BLaER1 treated with 17β-estradiol and CSF1 and Interleukin-3, amounts not matched to agents 10 nM and 100 nM (cell line): ENCODE measurements at regions not wholly inside any gene's neighbourhood (a gene's known extent, or its start where the extent isn't known, plus 50 kb on each side); places are given as distances from the start of the nearest gene placed in this dataset.
A peak's percentile ranks its signal among the peaks of the same experiment; 100 is the strongest.

Source experiments
- H3K27ac ChIP-seq, 11 experiments: shearing (Covaris generic); formaldehyde crosslinking; 2 replicates each; pipeline ENCODE4 v1.8.1; 2022
- H3K27me3 ChIP-seq, 11 experiments: shearing (Covaris generic); formaldehyde crosslinking; 2 replicates each; pipeline ENCODE4 v1.8.1; 2022
- H3K36me3 ChIP-seq, 11 experiments: shearing (Covaris generic); formaldehyde crosslinking; 2 replicates each; pipeline ENCODE4 v1.8.1; 2022
- H3K4me1 ChIP-seq, 10 experiments: shearing (Covaris generic); formaldehyde crosslinking; 2 replicates each; pipeline ENCODE4 v1.8.1; 2022
- H3K4me2 ChIP-seq, 11 experiments: shearing (Covaris generic); formaldehyde crosslinking; 2 replicates each; pipeline ENCODE4 v1.8.1; 2022
- H3K4me3 ChIP-seq, 10 experiments: shearing (Covaris generic); formaldehyde crosslinking; 2 replicates each; pipeline ENCODE4 v1.8.1; 2022
- H3K9ac ChIP-seq, 11 experiments: shearing (Covaris generic); formaldehyde crosslinking; 2 replicates each; pipeline ENCODE4 v1.8.1; 2022
- H3K9me3 ChIP-seq, 11 experiments: shearing (Covaris generic); formaldehyde crosslinking; replicated peaks in 1 of 11; 2 replicates each; pipeline ENCODE4 v1.8.1; 2022
- H4K20me1 ChIP-seq, 11 experiments: shearing (Covaris generic); formaldehyde crosslinking; 2 replicates each; pipeline ENCODE4 v1.8.1; 2022
- Cebpa-rat ChIP-seq, 11 experiments: shearing (Covaris generic); IDR thresholded peaks; 2 replicates each; pipeline ENCODE4 v1.8.1; 2022

DNA sequence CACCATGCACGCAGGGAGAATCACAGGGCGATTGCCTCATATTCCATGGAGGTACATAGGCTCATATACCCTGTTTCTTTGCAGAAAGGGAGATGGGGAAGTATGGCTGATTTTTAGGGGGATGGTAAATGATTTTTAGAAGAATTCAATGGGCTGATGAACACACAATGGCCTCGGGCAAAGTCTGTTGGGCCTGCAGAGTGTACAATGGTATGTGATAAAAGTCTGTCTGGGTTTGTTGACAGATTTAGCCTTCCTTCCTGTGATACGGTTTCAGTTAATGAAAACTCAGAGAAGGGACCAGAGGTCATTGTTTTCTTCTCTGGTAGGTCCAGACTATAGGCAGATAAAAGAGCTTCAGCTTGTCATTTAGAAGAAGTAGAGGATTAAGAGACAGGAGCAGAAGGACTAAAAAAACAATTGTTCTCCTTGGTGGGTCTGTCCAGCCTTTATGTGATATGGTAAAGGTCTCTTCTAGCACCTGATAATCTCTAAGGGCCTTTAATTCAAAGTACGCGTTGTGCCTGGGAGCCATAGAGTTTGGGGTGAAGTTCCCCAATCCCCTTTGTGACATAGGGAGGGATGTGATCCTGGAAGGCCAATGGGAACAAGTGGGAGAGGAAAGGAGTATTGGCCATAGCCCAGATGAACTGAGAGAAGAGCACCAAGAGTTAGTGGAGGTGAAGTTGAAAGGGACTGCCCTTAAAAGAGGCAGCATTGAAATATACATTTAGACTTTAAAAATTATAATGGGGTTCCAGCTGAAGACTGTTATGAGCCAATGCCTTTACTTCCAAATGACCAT lies 107.5 kb upstream of the SERPINE2 start:
- Histone ChIP-seq H3K9me3 (no peaks in the 10 kb centered on the region), H3K4me1 (peaks cover 0 to 12% (median 3%) of the 10 kb centered on the region in 10 experiments; a peak in 8 of 20 replicates), H3K27ac (no peak overlapping the region), H3K4me3 (no peak overlapping the region), H3K9ac (no peak overlapping the region), H3K36me3 (no peaks in the 10 kb centered on the region), H3K4me2 (peak overlapping the region in 7 of 11 experiments; percentile 4 to 47 (median 16); a peak in 8 of 22 replicates), H4K20me1 (no peaks in the 10 kb centered on the region), H3K27me3 (no peaks in the 10 kb centered on the region)
- no peak for TF ChIP-seq Cebpa-rat (IDR thresholded peaks at IDR 0.05)

GRCh38 chr2:224145751-224146355 lies 106.8 kb upstream of the SERPINE2 start:
- H3K9ac ChIP-seq, result no peak overlapping the region
- no peak for TF ChIP-seq Cebpa-rat (IDR thresholded peaks at IDR 0.05)
- no peaks in the 10 kb centered on the region for H3K9me3 ChIP-seq
- no peak overlapping the region for H3K4me3 ChIP-seq
- H3K27ac ChIP-seq, result no peak overlapping the region
- peak overlapping the region in 6 of 11 experiments; percentile 4 to 47 (median 26); a peak in 8 of 22 replicates for H3K4me2 ChIP-seq
- H3K4me1 ChIP-seq, result peaks cover 0 to 12% (median 3%) of the 10 kb centered on the region in 10 experiments; a peak in 8 of 20 replicates
- H3K27me3 ChIP-seq, result no peaks in the 10 kb centered on the region
- no peaks in the 10 kb centered on the region for H4K20me1 ChIP-seq
- H3K36me3 ChIP-seq, result no peaks in the 10 kb centered on the region

GRCh38 chr2:224143526-224143925 lies 104.4 kb upstream of the SERPINE2 start:
- TF ChIP-seq Cebpa-rat (IDR thresholded peaks at IDR 0.05), result no peak
- H3K36me3 ChIP-seq, result no peaks in the 10 kb centered on the region
- no peaks in the 10 kb centered on the region for H3K9me3 ChIP-seq
- H3K4me3 ChIP-seq, result no peak overlapping the region
- no peak overlapping the region for H3K27ac ChIP-seq
- H3K9ac ChIP-seq, result no peak overlapping the region
- no peaks in the 10 kb centered on the region for H3K27me3 ChIP-seq
- H3K4me2 ChIP-seq, result no peak overlapping the region
- no peaks in the 10 kb centered on the region for H4K20me1 ChIP-seq
- peaks cover 0 to 12% (median 3%) of the 10 kb centered on the region in 10 experiments; a peak in 8 of 20 replicates for H3K4me1 ChIP-seq

- Histone ChIP-seq H3K4me1 (peaks cover 0 to 12% (median 3%) of the 10 kb centered on the region in 10 experiments; a peak in 8 of 20 replicates), H3K27me3 (no peaks in the 10 kb centered on the region), H4K20me1 (no peaks in the 10 kb centered on the region), H3K9ac (no peak overlapping the region), H3K9me3 (no peaks in the 10 kb centered on the region), H3K4me3 (no peak overlapping the region), H3K27ac (no peak overlapping the region), H3K4me2 (no peak overlapping the region), H3K36me3 (no peaks in the 10 kb centered on the region)
- TF ChIP-seq Cebpa-rat (IDR thresholded peaks at IDR 0.05), result no peak
These were observed 103.6 kb upstream of the SERPINE2 start for GRCh38 chr2:224142397-224143312.

DNA sequence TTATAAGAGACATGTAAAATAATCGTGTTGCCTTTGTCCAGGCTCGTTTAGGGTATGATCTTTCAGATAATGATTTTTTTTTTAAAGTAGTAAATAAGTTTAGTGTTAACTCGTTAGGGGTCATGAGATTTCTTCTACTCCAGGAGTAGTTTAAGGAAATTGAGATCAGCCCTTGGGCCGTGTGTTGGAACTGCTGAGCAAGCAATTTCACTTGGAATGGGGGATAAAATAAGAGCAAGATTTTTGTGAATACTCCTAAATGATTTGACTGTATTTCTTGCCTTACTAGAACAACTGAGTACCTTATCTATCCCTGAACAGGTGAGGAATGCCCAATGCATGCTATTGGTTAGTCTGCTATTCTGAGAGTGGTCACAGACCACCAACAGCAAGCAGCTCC lies 102.2 kb upstream of the SERPINE2 start:
- Histone ChIP-seq H4K20me1 (no peaks in the 10 kb centered on the region), H3K9me3 (no peaks in the 10 kb centered on the region), H3K27ac (no peak overlapping the region), H3K27me3 (no peaks in the 10 kb centered on the region), H3K4me1 (peaks cover 0 to 9% (median under 1%) of the 10 kb centered on the region in 10 experiments; a peak in 8 of 20 replicates), H3K36me3 (no peaks in the 10 kb centered on the region), H3K4me3 (no peak overlapping the region), H3K9ac (no peak overlapping the region), H3K4me2 (no peak overlapping the region)
- no peak for TF ChIP-seq Cebpa-rat (IDR thresholded peaks at IDR 0.05)

- no peak overlapping the region for H3K9ac ChIP-seq
- H3K27ac ChIP-seq, result no peak overlapping the region
- no peak for TF ChIP-seq Cebpa-rat (IDR thresholded peaks at IDR 0.05)
- no peaks in the 10 kb centered on the region for H3K36me3 ChIP-seq
- H3K27me3 ChIP-seq, result no peaks in the 10 kb centered on the region
- no peaks in the 10 kb centered on the region for H4K20me1 ChIP-seq
- H3K9me3 ChIP-seq, result no peaks in the 10 kb centered on the region
- no peaks in the 10 kb centered on the region for H3K4me1 ChIP-seq
- H3K4me2 ChIP-seq, result 0 out of 22 replicates have a peak overlapping the region, but pooled peaks of 3 of the 11 experiments have one; percentile 2 to 11 (median 4)
- no peak overlapping the region for H3K4me3 ChIP-seq
These were observed 98.1 kb upstream of the SERPINE2 start for GRCh38 chr2:224137208-224137607.

GRCh38 chr2:224136396-224136795 lies 97.3 kb upstream of the SERPINE2 start:
- Histone ChIP-seq H3K4me3 (no peak overlapping the region), H3K4me1 (no peaks in the 10 kb centered on the region), H3K27me3 (no peaks in the 10 kb centered on the region), H3K27ac (no peak overlapping the region), H4K20me1 (no peaks in the 10 kb centered on the region), H3K9ac (no peak overlapping the region), H3K36me3 (no peaks in the 10 kb centered on the region), H3K9me3 (no peaks in the 10 kb centered on the region), H3K4me2 (no peak overlapping the region)
- no peak for TF ChIP-seq Cebpa-rat (IDR thresholded peaks at IDR 0.05)

GRCh38 chr2:224135881-224136280 lies 96.8 kb upstream of the SERPINE2 start:
- H4K20me1 ChIP-seq, result no peaks in the 10 kb centered on the region
- no peak overlapping the region for H3K4me3 ChIP-seq
- H3K9ac ChIP-seq, result no peak overlapping the region
- no peak overlapping the region for H3K27ac ChIP-seq
- no peak for TF ChIP-seq Cebpa-rat (IDR thresholded peaks at IDR 0.05)
- H3K4me2 ChIP-seq, result no peak overlapping the region
- no peaks in the 10 kb centered on the region for H3K9me3 ChIP-seq
- no peaks in the 10 kb centered on the region for H3K4me1 ChIP-seq
- H3K36me3 ChIP-seq, result no peaks in the 10 kb centered on the region
- no peaks in the 10 kb centered on the region for H3K27me3 ChIP-seq
